NCI-H2029 treated with DMSO at 0.1 percent for 48 hours (cell line): ENCODE measurements at regions not wholly inside any gene's neighbourhood (a gene's known extent, or its start where the extent isn't known, plus 50 kb on each side); places are given as distances from the start of the nearest gene placed in this dataset.
"Not testable (repeated sequence)": the region's sequence is repeated elsewhere in the genome, so short reads cannot be mapped to it uniquely, and the experiment has no call there.

Experiments used
- DNase-seq: peaks from one replicate; lab custom pipeline; 2025; lab: John Stamatoyannopoulos, UW

- DNase-seq: no peak
Measured at GRCh38 chr2:175353275-175353674, 171.8 kb upstream of the ATP5MC3 start.

- no peak for DNase-seq
Measured at GRCh38 chr2:175351512-175351911, 170.0 kb upstream of the ATP5MC3 start.

- DNase-seq: no peak
Measured at GRCh38 chr2:175350105-175350504, 168.6 kb upstream of the ATP5MC3 start.

GRCh38 chr2:175342085-175342484 is 160.6 kb upstream of the ATP5MC3 start:
- DNase-seq: no peak

- DNase-seq: no peak
Measured at GRCh38 chr2:175330195-175330594, 148.7 kb upstream of the ATP5MC3 start.

GRCh38 chr2:175326801-175327200 is 145.3 kb upstream of the ATP5MC3 start:
- DNase-seq: no peak

- not testable (repeated sequence) for DNase-seq
Measured at GRCh38 chr2:175326164-175326563, 144.7 kb upstream of the ATP5MC3 start.

- no peak for DNase-seq
Measured at GRCh38 chr2:175323162-175323561, 141.7 kb upstream of the ATP5MC3 start.

- DNase-seq: no peak
Measured at GRCh38 chr2:175318542-175318941, 137.0 kb upstream of the ATP5MC3 start.

- no peak for DNase-seq
Measured at GRCh38 chr2:175317751-175318150, 136.2 kb upstream of the ATP5MC3 start.

- no peak for DNase-seq
Measured at GRCh38 chr2:175312137-175312536, 130.6 kb upstream of the ATP5MC3 start.

GRCh38 chr2:175310813-175311504 is 129.4 kb upstream of the ATP5MC3 start:
- DNase-seq: no peak

GRCh38 chr2:175309799-175310198 is 128.3 kb upstream of the ATP5MC3 start:
- DNase-seq: peak; percentile 42

- DNase-seq: no peak
Measured at GRCh38 chr2:175308005-175308404, 126.5 kb upstream of the ATP5MC3 start.

GRCh38 chr2:175304541-175304940 is 123.0 kb upstream of the ATP5MC3 start:
- no peak for DNase-seq

GRCh38 chr2:175293776-175294175 is 112.3 kb upstream of the ATP5MC3 start:
- DNase-seq: no peak

- DNase-seq: no peak
Measured at GRCh38 chr2:175293195-175293594, 111.7 kb upstream of the ATP5MC3 start.

GRCh38 chr2:175282886-175283285 is 101.4 kb upstream of the ATP5MC3 start:
- no peak for DNase-seq

GRCh38 chr2:175282300-175282699 is 100.8 kb upstream of the ATP5MC3 start:
- DNase-seq: peak; percentile 27

GRCh38 chr2:175277772-175278171 is 96.3 kb upstream of the ATP5MC3 start:
- no peak for DNase-seq

- peak; percentile 49 for DNase-seq
Measured at GRCh38 chr2:175275539-175275938, 94.0 kb upstream of the ATP5MC3 start.

GRCh38 chr2:175259164-175259563 is 77.7 kb upstream of the ATP5MC3 start:
- DNase-seq: no peak

GRCh38 chr2:175256806-175257585 is 75.5 kb upstream of the ATP5MC3 start:
- DNase-seq: no peak
